Activated T-cell treated with anti-CD3 and anti-CD28 coated beads for 48 hours (primary cell): ENCODE measurements at regions not wholly inside any gene's neighbourhood (a gene's known extent, or its start where the extent isn't known, plus 50 kb on each side); places are given as distances from the start of the nearest gene placed in this dataset.
"Not testable (repeated sequence)": the region's sequence is repeated elsewhere in the genome, so short reads cannot be mapped to it uniquely, and the experiment has no call there.

Source experiments
- DNase-seq: peaks from one replicate; pipeline ENCODE4 v3.0.0-alpha.2; 2020; ENCODE audit warnings: low read depth

- no peak for DNase-seq
These were observed 94.0 kb upstream of the SALL1 start for GRCh38 chr16:51244887-51245657.

- no peak for DNase-seq
These were observed 92.9 kb upstream of the SALL1 start for GRCh38 chr16:51243936-51244436.

GRCh38 chr16:51242296-51242994 is 91.4 kb upstream of the SALL1 start:
- no peak for DNase-seq

- no peak for DNase-seq
These were observed 88.1 kb upstream of the SALL1 start for GRCh38 chr16:51239196-51239595.

GRCh38 chr16:51237861-51238378 is 86.8 kb upstream of the SALL1 start:
- DNase-seq, result no peak

GRCh38 chr16:51237207-51237606 is 86.1 kb upstream of the SALL1 start:
- DNase-seq, result no peak

GRCh38 chr16:51236583-51236982 is 85.5 kb upstream of the SALL1 start:
- DNase-seq, result no peak

- DNase-seq, result no peak
These were observed 80.6 kb upstream of the SALL1 start for GRCh38 chr16:51231702-51232101.

GRCh38 chr16:51230035-51230434 is 79.0 kb upstream of the SALL1 start:
- not testable (repeated sequence) for DNase-seq

- DNase-seq, result no peak
These were observed 77.1 kb upstream of the SALL1 start for GRCh38 chr16:51228097-51228659.

GRCh38 chr16:51225878-51226277 is 74.8 kb upstream of the SALL1 start:
- no peak for DNase-seq

GRCh38 chr16:51224317-51224716 is 73.2 kb upstream of the SALL1 start:
- no peak for DNase-seq

GRCh38 chr16:51222016-51222415 is 70.9 kb upstream of the SALL1 start:
- no peak for DNase-seq

- DNase-seq, result no peak
These were observed 60.1 kb upstream of the SALL1 start for GRCh38 chr16:51211148-51211547.

- no peak for DNase-seq
These were observed 59.0 kb upstream of the SALL1 start for GRCh38 chr16:51210087-51210486.

- no peak for DNase-seq
These were observed 50.5 kb upstream of the SALL1 start for GRCh38 chr16:51201604-51202003.
